Activated CD4-positive, alpha-beta T cell treated with anti-CD3 and anti-CD28 coated beads, Interleukin-2, Interleukin-4, amounts not matched to agents 100 ng/mL and 50 ng/mL, durations not matched to agents 16 hours and 8 hours (primary cell): ENCODE measurements at regions not wholly inside any gene's neighbourhood (a gene's known extent, or its start where the extent isn't known, plus 50 kb on each side); places are given as distances from the start of the nearest gene placed in this dataset.

Experiments
- DNase-seq: peaks from one replicate; pipeline ENCODE4 v3.0.0-alpha.2; 2020; ENCODE audit warnings: low spot score

GRCh38 chr5:124644582-124644981, 101.9 kb downstream of the ZNF608 start:
- no peak for DNase-seq

- no peak for DNase-seq
Measured at GRCh38 chr5:124644138-124644537, 102.3 kb downstream of the ZNF608 start.

GRCh38 chr5:124643336-124643735, 103.1 kb downstream of the ZNF608 start:
- DNase-seq, result no peak

- no peak for DNase-seq
Measured at GRCh38 chr5:124642151-124642550, 104.3 kb downstream of the ZNF608 start.

GRCh38 chr5:124641154-124641792, 105.2 kb downstream of the ZNF608 start:
- no peak for DNase-seq

GRCh38 chr5:124639095-124639665, 107.3 kb downstream of the ZNF608 start:
- no peak for DNase-seq

GRCh38 chr5:124637011-124637410, 109.4 kb downstream of the ZNF608 start:
- DNase-seq, result no peak

- DNase-seq, result no peak
Measured at GRCh38 chr5:124634741-124635323, 111.6 kb downstream of the ZNF608 start.

GRCh38 chr5:124634228-124634739, 112.2 kb downstream of the ZNF608 start:
- DNase-seq, result no peak

- DNase-seq, result no peak
Measured at GRCh38 chr5:124633209-124633608, 113.2 kb downstream of the ZNF608 start.

- no peak for DNase-seq
Measured at GRCh38 chr5:124631874-124632550, 114.4 kb downstream of the ZNF608 start.

GRCh38 chr5:124630767-124631704, 115.4 kb downstream of the ZNF608 start:
- DNase-seq, result no peak

- no peak for DNase-seq
Measured at GRCh38 chr5:124628721-124629596, 117.5 kb downstream of the ZNF608 start.

- DNase-seq, result no peak
Measured at GRCh38 chr5:124627815-124628595, 118.4 kb downstream of the ZNF608 start.

- no peak for DNase-seq
Measured at GRCh38 chr5:124626053-124626452, 120.4 kb downstream of the ZNF608 start.

- DNase-seq, result no peak
Measured at GRCh38 chr5:124623265-124623664, 123.2 kb downstream of the ZNF608 start.

- no peak for DNase-seq
Measured at GRCh38 chr5:124622851-124623250, 123.6 kb downstream of the ZNF608 start.

GRCh38 chr5:124621279-124621678, 125.2 kb downstream of the ZNF608 start:
- no peak for DNase-seq

GRCh38 chr5:124620743-124621142, 125.7 kb downstream of the ZNF608 start:
- DNase-seq, result no peak

- DNase-seq, result no peak
Measured at GRCh38 chr5:124619121-124619520, 127.3 kb downstream of the ZNF608 start.
